ENCODE measurements at regions not wholly inside any gene's neighbourhood (a gene's known extent, or its start where the extent isn't known, plus 50 kb on each side); places are given as distances from the start of the nearest gene placed in this dataset.

GRCh38 chr11:19394525-19395016 lies 153.8 kb upstream of the E2F8 start:
- no peak for DNase-seq

- DNase-seq, result no peak
Measured at GRCh38 chr11:19393941-19394340, 153.2 kb upstream of the E2F8 start.

GRCh38 chr11:19392847-19393518 lies 152.2 kb upstream of the E2F8 start:
- no peak for DNase-seq

DNA sequence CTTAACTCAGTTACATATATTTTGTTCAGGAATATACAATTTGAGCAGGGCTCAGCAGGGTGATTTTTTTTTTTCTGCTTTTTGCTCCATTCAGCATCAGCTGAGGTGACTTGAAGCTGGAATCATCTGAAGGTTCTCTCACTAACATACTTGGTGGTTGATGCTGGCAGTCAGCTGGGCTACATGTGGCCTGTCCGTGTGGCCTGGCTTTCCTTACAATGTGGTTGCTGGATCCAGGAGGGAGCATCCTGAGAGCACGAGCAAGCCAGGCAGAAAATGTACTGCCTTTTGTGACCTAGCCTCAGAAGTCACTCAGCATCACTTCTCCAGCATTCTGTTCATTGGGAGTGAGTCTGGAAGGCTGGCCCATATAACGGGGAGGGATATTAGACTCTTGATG lies 151.6 kb upstream of the E2F8 start:
- no peak for DNase-seq

DNA sequence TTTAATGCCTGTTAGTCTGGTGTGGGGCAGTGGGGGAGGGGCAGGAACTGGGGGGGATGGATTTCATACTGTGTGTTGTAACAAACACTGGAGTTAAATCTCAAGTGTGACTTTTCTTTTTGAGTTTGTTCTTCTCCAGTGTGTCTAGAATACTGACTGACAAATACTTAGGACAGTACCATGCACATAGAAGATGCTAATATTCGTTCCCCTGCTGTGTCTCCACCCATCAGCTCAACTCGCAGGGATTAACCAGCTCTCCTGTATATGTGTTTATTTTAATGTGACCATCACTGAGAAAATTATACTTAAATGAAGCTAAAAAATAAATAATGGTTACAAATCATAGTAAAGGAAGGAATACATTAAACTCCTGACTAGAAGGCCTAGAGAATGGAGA lies 150.9 kb upstream of the E2F8 start:
- no peak for DNase-seq

DNA sequence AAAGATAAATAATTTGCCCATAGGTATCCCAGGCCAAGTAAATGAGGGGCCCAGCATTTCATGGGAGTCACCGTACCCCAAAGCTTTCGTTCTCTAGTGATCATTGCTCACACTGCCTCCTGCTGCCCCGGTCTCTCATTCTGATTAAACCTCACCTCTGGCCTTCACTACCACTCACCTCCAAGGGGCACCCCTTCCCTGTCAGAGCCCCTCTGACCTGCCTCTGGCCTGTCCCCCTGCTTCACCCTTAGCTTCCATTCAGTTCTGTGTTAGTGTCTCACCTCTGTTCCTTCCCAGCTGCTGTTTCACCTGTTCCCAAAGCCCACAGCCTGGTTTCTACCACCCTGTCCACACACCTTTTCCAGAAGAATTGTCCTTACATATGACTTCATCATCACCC lies 150.3 kb upstream of the E2F8 start:
- no peak for DNase-seq

- DNase-seq, result no peak
Measured at GRCh38 chr11:19389787-19390303, 149.1 kb upstream of the E2F8 start.

DNA sequence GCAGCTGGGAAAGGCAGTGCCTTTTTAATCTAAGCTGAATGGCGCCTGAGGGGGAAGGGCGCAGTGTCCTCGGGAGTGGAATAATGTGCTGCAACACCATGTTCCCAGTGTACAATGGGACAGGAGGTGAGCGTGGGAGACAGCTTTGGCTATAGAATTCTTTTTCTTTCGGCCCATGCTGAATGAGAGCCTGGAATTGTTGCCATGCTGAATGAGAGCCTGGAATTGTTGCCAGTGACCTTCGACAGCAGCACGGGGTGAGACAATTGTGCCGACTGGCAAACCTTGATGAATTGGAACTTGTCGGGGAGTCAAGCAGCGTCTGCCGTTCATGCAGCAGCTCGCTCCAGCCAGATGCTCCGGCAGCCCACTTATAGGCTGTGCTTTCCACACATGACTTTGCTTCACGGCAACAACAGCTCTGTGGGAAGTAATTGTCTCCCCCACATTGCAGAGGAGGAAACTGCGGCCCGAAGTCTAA lies 141.4 kb upstream of the E2F8 start:
- no peak for DNase-seq

GRCh38 chr11:19380375-19380774 lies 139.6 kb upstream of the E2F8 start:
- no peak for DNase-seq

- DNase-seq, result no peak
Measured at GRCh38 chr11:19379465-19379864, 138.7 kb upstream of the E2F8 start.

DNA sequence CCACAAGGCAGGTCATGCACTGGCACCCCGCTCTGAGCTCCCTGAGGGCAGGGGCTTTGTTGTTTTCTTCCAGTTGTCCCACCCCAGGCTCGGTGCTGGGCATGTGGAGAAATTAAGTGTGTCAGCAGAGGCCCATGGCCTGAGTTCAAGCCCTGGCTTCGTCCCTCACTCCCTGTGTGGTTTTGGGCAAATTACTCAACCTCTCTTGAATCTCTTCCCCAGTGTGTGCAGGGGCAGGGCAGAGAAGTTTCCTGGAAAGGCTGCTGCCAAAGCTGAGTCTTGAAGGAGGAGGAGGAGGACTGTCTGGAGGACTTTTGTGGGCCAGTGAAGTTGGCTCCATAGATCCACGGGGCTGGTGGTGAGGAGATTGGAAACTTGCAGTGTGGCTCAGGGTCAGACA lies 138.1 kb upstream of the E2F8 start:
- DNase-seq, result no peak

GRCh38 chr11:19377881-19378280 lies 137.1 kb upstream of the E2F8 start:
- no peak for DNase-seq

- DNase-seq, result no peak
Measured at GRCh38 chr11:19375440-19375839, 134.7 kb upstream of the E2F8 start.

GRCh38 chr11:19374151-19374569 lies 133.4 kb upstream of the E2F8 start:
- DNase-seq, result no peak

- no peak for DNase-seq
Measured at GRCh38 chr11:19372381-19372780, 131.6 kb upstream of the E2F8 start.

- DNase-seq, result no peak
Measured at GRCh38 chr11:19370100-19370861, 129.5 kb upstream of the E2F8 start.

- no peak for DNase-seq
Measured at GRCh38 chr11:19368726-19369375, 128.1 kb upstream of the E2F8 start.

DNA sequence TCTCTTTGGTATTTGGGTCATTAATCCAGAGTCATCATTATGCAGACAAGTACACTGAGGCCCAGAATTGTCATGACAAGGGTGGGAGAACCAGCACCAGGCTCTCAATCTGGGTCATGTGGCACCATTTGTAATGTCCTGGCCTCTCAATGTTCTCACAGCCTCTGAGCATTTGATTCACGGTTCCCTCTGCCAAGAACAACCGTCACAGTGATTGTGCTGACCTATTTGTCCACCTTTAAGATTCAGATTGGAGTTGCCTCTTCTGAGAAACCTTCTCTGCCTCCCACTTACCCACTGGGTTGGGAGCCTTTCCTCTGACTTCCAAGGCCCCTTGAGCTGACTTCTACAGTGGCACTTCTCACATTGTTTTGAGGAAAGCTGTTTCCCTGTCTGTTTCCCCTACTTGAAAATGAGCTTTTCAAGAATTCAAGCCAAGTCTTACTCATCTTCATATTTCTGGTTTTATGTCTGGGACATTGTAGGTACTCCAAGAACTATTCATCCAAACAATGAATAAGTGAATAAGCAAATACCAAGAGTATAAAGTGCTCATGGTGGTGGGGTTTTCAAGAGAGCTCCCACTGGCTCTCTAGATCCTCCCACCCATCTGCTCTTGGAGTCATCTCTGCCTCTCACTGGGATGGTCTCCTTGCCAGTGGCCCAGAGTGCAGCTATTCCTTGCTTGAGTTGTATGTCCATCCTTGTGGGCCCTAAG lies 126.4 kb upstream of the E2F8 start:
- no peak for DNase-seq

GRCh38 chr11:19365743-19366410 lies 125.1 kb upstream of the E2F8 start:
- DNase-seq, result no peak

DNA sequence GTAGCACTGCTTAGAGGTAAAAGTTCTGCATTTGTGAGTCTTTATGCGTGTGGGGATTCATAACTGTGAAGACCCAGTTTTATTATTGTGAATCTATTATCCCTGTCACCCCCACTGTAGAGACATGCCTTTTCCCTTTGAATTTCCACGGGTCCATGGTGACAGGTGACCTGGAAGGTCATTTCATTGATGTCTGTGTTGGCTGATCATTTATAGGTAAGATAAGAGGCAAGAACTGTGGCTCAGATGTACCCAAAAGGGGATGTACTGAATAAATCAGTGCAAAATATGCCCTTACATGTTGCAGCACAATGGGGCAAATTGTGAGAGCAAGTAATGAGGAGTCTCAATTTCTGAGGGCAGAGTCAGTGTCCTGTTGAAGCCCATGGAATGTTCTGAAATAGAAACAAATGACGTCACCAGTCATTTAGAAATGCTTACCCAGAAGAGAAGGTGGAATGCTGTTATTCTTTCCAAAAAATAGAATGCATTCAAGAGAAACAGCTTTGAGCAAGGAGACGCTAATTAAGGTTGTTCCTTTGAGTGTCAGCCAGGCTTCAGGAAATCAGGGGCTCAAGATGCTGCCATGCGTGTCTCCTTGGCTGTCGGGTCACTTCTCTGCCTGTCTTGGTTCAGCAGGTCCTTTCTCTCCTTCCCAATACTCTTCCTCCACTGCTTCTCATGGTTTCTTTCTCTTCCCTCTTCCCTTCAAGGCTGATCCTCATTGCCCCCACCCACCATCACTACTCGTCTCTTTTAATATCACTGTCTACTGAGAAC lies 118.7 kb upstream of the E2F8 start:
- no peak for DNase-seq

GRCh38 chr11:19357943-19358342 lies 117.2 kb upstream of the E2F8 start:
- no peak for DNase-seq

- DNase-seq, result no peak
Measured at GRCh38 chr11:19355601-19356000, 114.9 kb upstream of the E2F8 start.

Measured in CD4-positive, alpha-beta T cell treated with Interleukin-10 for 1 hour (primary cell).